Tibial nerve (tissue), 3 donors: ENCODE measurements at regions not wholly inside any gene's neighbourhood (a gene's known extent, or its start where the extent isn't known, plus 50 kb on each side); places are given as distances from the start of the nearest gene placed in this dataset.

Experiments used
- POLR2A ChIP-seq, 2 donors: fragments of 450-650 bp; IDR thresholded peaks; one replicate each; pipeline ENCODE4 v1.6.1; 2017; ENCODE audit warnings: antibody characterized with exemption in 2 of 2, mild to moderate bottlenecking in 2 of 2, moderate library complexity in 2 of 2
- TF ChIP-seq, protein P1 (sequence below), 5 experiments: fragments of 200-600 bp in 3 of 5; fragments of 450-650 bp in 2 of 5; sonication (generic) in 3 of 5; IDR thresholded peaks; one replicate each; pipeline ENCODE4 v1.5.1; 2016 to 2019; ENCODE audit warnings: antibody characterized with exemption in 5 of 5, mild to moderate bottlenecking in 3 of 5, moderate library complexity in 2 of 5

DNA sequence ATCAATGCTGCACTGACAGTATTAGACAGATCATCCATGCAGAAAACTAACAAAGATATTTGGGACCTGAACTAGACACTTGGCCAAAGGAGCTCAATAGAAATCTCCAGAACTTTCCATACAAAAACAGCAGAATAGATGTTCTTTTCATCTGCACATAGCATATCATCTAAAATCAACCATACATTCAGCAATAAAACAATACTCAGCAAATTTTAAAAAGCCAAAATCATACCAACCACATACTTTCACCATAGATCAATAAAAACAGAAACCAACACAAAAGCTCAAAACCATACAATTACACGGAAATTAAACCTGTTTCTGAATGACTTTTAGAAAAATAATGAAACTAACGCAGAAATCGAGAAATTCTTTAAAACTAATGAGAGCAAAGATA is 592.6 kb downstream of the SLITRK5 start:
- no peak for TF ChIP-seq POLR2A (IDR thresholded peaks at IDR 0.05)
- TF ChIP-seq, protein P1, sequence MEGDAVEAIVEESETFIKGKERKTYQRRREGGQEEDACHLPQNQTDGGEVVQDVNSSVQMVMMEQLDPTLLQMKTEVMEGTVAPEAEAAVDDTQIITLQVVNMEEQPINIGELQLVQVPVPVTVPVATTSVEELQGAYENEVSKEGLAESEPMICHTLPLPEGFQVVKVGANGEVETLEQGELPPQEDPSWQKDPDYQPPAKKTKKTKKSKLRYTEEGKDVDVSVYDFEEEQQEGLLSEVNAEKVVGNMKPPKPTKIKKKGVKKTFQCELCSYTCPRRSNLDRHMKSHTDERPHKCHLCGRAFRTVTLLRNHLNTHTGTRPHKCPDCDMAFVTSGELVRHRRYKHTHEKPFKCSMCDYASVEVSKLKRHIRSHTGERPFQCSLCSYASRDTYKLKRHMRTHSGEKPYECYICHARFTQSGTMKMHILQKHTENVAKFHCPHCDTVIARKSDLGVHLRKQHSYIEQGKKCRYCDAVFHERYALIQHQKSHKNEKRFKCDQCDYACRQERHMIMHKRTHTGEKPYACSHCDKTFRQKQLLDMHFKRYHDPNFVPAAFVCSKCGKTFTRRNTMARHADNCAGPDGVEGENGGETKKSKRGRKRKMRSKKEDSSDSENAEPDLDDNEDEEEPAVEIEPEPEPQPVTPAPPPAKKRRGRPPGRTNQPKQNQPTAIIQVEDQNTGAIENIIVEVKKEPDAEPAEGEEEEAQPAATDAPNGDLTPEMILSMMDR (IDR thresholded peaks at IDR 0.05) = no peak
